SU-DHL-6 (cell line): ENCODE measurements at regions not wholly inside any gene's neighbourhood (a gene's known extent, or its start where the extent isn't known, plus 50 kb on each side); places are given as distances from the start of the nearest gene placed in this dataset.

Experiments
- CTCF ChIP-seq: fragments of 200-600 bp; sonication (generic); IDR thresholded peaks from one replicate; pipeline ENCODE4 v1.5.1; 2017; ENCODE audit warnings: antibody characterized with exemption, mild to moderate bottlenecking, low read length, moderate library complexity; ENCODE audit not compliant: insufficient read depth, poor library complexity, severe bottlenecking
- EZH2phosphoT487 ChIP-seq: fragments of 200-600 bp; sonication (generic), shearing (Covaris generic); conservative IDR thresholded peaks from 2 replicates; pipeline ENCODE4 v1.6.1; 2018; ENCODE audit warnings: mild to moderate bottlenecking, antibody characterized with exemption, low read length, moderate library complexity, mixed read lengths

GRCh38 chr4:74640111-74640903 is 154.0 kb downstream of the BTC start:
- no peak for TF ChIP-seq CTCF
- TF ChIP-seq EZH2phosphoT487, result no peak
